Esophagus squamous epithelium (tissue), 5 donors: ENCODE measurements at regions not wholly inside any gene's neighbourhood (a gene's known extent, or its start where the extent isn't known, plus 50 kb on each side); places are given as distances from the start of the nearest gene placed in this dataset.

Experiments used
- DNase-seq: peaks from one replicate; lab custom pipeline; 2025; lab: John Stamatoyannopoulos, UW
- H3K27ac ChIP-seq, 4 donors: fragments of 200-600 bp; sonication (generic); one replicate each; pipeline ENCODE4 v1.5.1; 2016 to 2019; ENCODE audit warnings: mild to moderate bottlenecking in 1 of 4
- H3K27me3 ChIP-seq, 4 donors: fragments of 200-600 bp; sonication (generic); 1 replicate in 3 of 4; 2 replicates in 1 of 4; pipeline versions ENCODE4 v1.5.1 to v1.6.0; 2017 to 2021; ENCODE audit warnings: antibody characterized with exemption in 1 of 4
- H3K36me3 ChIP-seq, 3 donors: fragments of 200-600 bp; sonication (generic); one replicate each; pipeline ENCODE4 v1.5.1; 2016 to 2019
- H3K4me1 ChIP-seq, 3 donors: fragments of 200-600 bp; sonication (generic); one replicate each; pipeline ENCODE4 v1.5.1; 2017 to 2019
- H3K4me3 ChIP-seq, 4 donors: fragments of 200-600 bp; sonication (generic); 1 replicate in 3 of 4; 2 replicates in 1 of 4; pipeline ENCODE4 v1.5.1; 2016 to 2019; ENCODE audit warnings: mild to moderate bottlenecking in 2 of 4, moderate library complexity in 1 of 4
- H3K9me3 ChIP-seq, 3 donors: fragments of 200-600 bp; sonication (generic); one replicate each; pipeline ENCODE4 v1.5.1; 2016 to 2019
- POLR2A ChIP-seq, 4 donors: fragments of 450-650 bp; IDR thresholded peaks; one replicate each; pipeline ENCODE4 v1.6.1; 2017; ENCODE audit warnings: antibody characterized with exemption in 4 of 4, mild to moderate bottlenecking in 4 of 4, moderate library complexity in 3 of 4
- WGBS, 2 donors: methylation state at CpG; one replicate each; pipeline ENCODE4 v1.1.5; 2018; 5-methylcytosine and 5-hydroxymethylcytosine counted together
- intact Hi-C: fragments of 100-400 bp; cut with DNase I; formaldehyde crosslinking; loops from one replicate; pipeline ENCODE4 v1.15.0; 2022
- TF ChIP-seq, protein P1 (sequence below), 6 experiments: fragments of 450-650 bp in 4 of 6; fragments of 200-600 bp in 2 of 6; sonication (generic) in 2 of 6; IDR thresholded peaks; one replicate each; pipeline ENCODE4 v1.5.1; 2016 to 2019; ENCODE audit warnings: antibody characterized with exemption in 6 of 6, mild to moderate bottlenecking in 4 of 6, moderate library complexity in 4 of 6
- donor health status: DM: yes; HTN: yes; CAD: no.

DNA sequence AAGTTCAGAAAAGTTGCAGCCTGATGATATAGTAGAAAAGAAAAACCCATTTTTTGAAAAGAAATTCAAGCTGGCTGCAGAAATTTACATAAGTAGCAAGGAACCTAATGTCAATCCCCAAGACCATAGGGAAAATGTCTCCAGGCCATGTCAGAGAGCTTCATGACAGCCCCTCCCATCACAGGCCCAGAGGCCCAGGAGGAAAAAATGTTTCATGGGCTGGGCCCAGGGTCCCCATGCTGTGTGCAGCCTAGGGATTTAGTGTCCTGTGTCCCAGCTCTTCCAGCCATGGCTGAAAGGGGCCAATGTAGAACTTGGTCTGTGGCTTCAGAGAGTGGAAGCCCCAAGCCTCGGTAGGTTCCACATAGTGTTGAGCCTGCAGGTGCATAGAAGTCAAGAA, 220.3 kb downstream of the CSNK1G3 start:
- DNase-seq = no peak
- WGBS, 2 donors = 92 to 100% methylated on average over 1 of the region's 1 CpG
- TF ChIP-seq, protein P1, sequence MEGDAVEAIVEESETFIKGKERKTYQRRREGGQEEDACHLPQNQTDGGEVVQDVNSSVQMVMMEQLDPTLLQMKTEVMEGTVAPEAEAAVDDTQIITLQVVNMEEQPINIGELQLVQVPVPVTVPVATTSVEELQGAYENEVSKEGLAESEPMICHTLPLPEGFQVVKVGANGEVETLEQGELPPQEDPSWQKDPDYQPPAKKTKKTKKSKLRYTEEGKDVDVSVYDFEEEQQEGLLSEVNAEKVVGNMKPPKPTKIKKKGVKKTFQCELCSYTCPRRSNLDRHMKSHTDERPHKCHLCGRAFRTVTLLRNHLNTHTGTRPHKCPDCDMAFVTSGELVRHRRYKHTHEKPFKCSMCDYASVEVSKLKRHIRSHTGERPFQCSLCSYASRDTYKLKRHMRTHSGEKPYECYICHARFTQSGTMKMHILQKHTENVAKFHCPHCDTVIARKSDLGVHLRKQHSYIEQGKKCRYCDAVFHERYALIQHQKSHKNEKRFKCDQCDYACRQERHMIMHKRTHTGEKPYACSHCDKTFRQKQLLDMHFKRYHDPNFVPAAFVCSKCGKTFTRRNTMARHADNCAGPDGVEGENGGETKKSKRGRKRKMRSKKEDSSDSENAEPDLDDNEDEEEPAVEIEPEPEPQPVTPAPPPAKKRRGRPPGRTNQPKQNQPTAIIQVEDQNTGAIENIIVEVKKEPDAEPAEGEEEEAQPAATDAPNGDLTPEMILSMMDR (IDR thresholded peaks at IDR 0.05) = no peak
- TF ChIP-seq POLR2A (IDR thresholded peaks at IDR 0.05) = no peak
- H3K27ac ChIP-seq = no peak overlapping the region
- H3K36me3 ChIP-seq = no peaks in the 10 kb centered on the region
- H3K27me3 ChIP-seq = no peaks in the 10 kb centered on the region
- no peaks in the 10 kb centered on the region for H3K4me1 ChIP-seq
- peaks cover 0 to 21% (median 8%) of the 10 kb centered on the region in 3 donors for H3K9me3 ChIP-seq
- intact Hi-C loops = no loop called here
- no peak overlapping the region for H3K4me3 ChIP-seq

DNA sequence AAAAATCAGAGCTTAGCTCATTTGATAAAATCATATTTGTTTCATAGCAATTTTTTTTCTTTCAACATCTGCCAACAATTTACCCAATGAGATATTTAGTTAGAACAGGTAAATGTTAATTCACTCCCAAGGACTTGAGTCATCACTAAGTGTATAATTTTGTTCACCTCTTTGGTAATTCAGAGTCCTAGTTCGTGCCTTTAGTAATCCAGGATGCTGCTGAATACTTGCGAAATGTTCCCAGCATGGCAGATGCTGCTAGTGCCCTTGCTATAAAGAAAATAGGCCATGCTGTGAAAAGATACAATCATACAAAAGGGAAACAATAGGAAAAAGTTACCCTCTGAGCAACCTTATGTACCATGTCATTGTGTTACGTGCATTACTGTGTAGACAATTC, 210.5 kb downstream of the CSNK1G3 start:
- Histone ChIP-seq H3K4me3 (no peak overlapping the region), H3K9me3 (no peaks in the 10 kb centered on the region), H3K27ac (no peak overlapping the region), H3K27me3 (no peaks in the 10 kb centered on the region), H3K4me1 (no peaks in the 10 kb centered on the region), H3K36me3 (no peaks in the 10 kb centered on the region)
- intact Hi-C loops = no loop called here
- 65 to 87% methylated on average over 3 of the region's 3 CpGs for WGBS, 2 donors
- no peak for DNase-seq
- TF ChIP-seq, protein P1 (IDR thresholded peaks at IDR 0.05) = no peak
- no peak for TF ChIP-seq POLR2A (IDR thresholded peaks at IDR 0.05)

DNA sequence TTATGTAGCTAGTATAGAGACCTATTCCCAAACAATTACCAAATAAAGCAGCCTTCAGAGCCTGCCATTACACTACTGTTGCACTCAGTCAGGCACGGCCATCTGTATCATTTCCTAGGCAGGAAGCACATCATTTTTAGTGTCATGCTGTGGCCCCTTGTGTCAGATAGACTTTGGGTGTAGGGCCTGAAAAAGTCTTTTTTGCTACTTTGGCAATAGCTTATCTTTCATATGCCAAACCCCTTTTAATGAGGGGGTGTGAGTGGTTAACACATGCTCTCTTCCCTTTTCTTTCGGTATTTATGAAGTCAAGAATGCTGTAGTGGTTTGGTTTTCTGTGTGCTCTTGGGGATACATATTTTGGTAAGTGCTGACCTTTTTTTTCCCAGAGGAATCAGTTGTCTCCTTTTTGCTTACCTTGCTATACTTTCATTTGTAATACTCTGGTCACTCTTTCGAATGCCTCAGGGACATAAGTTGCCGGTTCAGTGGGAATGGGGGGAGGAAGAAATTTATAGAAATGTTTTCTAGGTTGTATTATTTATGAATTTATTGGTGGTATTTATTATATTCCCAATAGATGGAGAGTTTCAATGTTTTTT, 209.8 kb downstream of the CSNK1G3 start:
- Histone ChIP-seq H3K9me3 (no peaks in the 10 kb centered on the region), H3K4me1 (no peaks in the 10 kb centered on the region), H3K4me3 (no peak overlapping the region), H3K27me3 (no peaks in the 10 kb centered on the region), H3K36me3 (no peaks in the 10 kb centered on the region), H3K27ac (no peak overlapping the region)
- TF ChIP-seq, protein P1 (IDR thresholded peaks at IDR 0.05) = no peak
- no peak for TF ChIP-seq POLR2A (IDR thresholded peaks at IDR 0.05)
- DNase-seq = no peak
- intact Hi-C loops = no loop called here
- 57 to 81% methylated on average over 3 to 4 of the region's 4 CpGs for WGBS, 2 donors

DNA sequence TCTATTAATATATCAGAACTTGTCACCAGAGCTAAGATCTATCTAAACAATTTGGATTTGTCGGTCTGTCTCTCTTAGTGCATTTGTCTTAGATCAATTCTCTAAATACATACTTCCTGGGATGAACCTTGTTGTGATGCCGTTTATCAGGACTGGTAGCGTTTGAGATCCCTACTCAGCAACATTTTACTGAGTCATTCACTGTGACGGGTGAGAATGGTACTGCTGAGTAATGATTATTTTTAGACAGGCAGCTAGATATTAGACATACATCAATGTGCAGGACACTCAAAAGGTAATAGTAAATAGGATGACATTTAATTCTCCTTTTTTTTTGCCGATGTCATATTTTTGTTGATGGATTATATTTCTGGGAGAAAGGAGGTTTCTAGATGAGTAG, 209.0 kb downstream of the CSNK1G3 start:
- no peak overlapping the region for H3K27ac ChIP-seq
- DNase-seq = no peak
- H3K27me3 ChIP-seq = no peaks in the 10 kb centered on the region
- intact Hi-C loops = no loop called here
- 77 to 81% methylated on average over 5 of the region's 5 CpGs for WGBS, 2 donors
- TF ChIP-seq, protein P1 (IDR thresholded peaks at IDR 0.05) = no peak
- no peak for TF ChIP-seq POLR2A (IDR thresholded peaks at IDR 0.05)
- no peaks in the 10 kb centered on the region for H3K36me3 ChIP-seq
- H3K9me3 ChIP-seq = no peaks in the 10 kb centered on the region
- H3K4me1 ChIP-seq = no peaks in the 10 kb centered on the region
- no peak overlapping the region for H3K4me3 ChIP-seq

DNA sequence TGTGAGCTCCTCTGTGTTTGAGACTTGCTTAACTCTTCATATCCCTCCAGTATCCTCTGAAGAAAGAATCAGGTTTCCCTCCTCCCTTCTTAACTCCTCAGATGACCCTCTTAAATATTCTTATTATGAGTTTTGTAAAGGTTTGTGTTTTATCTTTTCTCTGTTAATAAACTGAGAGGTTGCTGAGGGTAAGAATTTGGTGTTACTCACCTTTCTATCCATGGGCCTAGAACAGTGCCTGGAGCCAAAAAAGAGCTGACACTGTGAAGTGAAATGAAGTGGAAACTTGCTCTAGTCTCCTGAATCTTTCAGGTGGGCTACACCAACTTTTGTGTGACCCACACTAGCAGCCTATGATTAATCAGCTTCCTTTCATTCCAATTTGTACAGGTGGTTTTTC, 208.4 kb downstream of the CSNK1G3 start:
- no peaks in the 10 kb centered on the region for H3K36me3 ChIP-seq
- TF ChIP-seq, protein P1 (IDR thresholded peaks at IDR 0.05) = no peak
- TF ChIP-seq POLR2A (IDR thresholded peaks at IDR 0.05) = no peak
- H3K4me3 ChIP-seq = no peak overlapping the region
- H3K27ac ChIP-seq = no peak overlapping the region
- H3K27me3 ChIP-seq = no peaks in the 10 kb centered on the region
- H3K4me1 ChIP-seq = no peaks in the 10 kb centered on the region
- DNase-seq = no peak
- intact Hi-C loops = no loop called here
- H3K9me3 ChIP-seq = no peaks in the 10 kb centered on the region
